ENCODE measurements at regions not wholly inside any gene's neighbourhood (a gene's known extent, or its start where the extent isn't known, plus 50 kb on each side); places are given as distances from the start of the nearest gene placed in this dataset.
A peak's percentile ranks its signal among the peaks of the same experiment; 100 is the strongest.

GRCh38 chr19:28977826-28978225 is 235.1 kb downstream of the UQCRFS1 start:
- DNase-seq (ENCODE audit: low read depth), result no peak

GRCh38 chr19:28972058-28972852 is 240.7 kb downstream of the UQCRFS1 start:
- no peak for DNase-seq (ENCODE audit: low read depth)

GRCh38 chr19:28971513-28971912 is 241.4 kb downstream of the UQCRFS1 start:
- DNase-seq (ENCODE audit: low read depth), result no peak

- DNase-seq (ENCODE audit: low read depth), result no peak
Observed at GRCh38 chr19:28971049-28971448, 241.9 kb downstream of the UQCRFS1 start.

- no peak for DNase-seq (ENCODE audit: low read depth)
Observed at GRCh38 chr19:28968721-28969120, 244.2 kb downstream of the UQCRFS1 start.

- peak; percentile 36 for DNase-seq (ENCODE audit: low read depth)
Observed at GRCh38 chr19:28966737-28967399, 246.1 kb downstream of the UQCRFS1 start.

- DNase-seq (ENCODE audit: low read depth), result no peak
Observed at GRCh38 chr19:28964500-28964899, 248.5 kb downstream of the UQCRFS1 start.

GRCh38 chr19:28963486-28964250 is 249.3 kb downstream of the UQCRFS1 start:
- no peak for DNase-seq (ENCODE audit: low read depth)

GRCh38 chr19:28961772-28962500 is 251.0 kb downstream of the UQCRFS1 start:
- DNase-seq (ENCODE audit: low read depth), result no peak

GRCh38 chr19:28960986-28961705 is 251.8 kb downstream of the UQCRFS1 start:
- peak; percentile 28 for DNase-seq (ENCODE audit: low read depth)

- DNase-seq (ENCODE audit: low read depth), result no peak
Observed at GRCh38 chr19:28960586-28960985, 252.4 kb downstream of the UQCRFS1 start.

- no peak for DNase-seq (ENCODE audit: low read depth)
Observed at GRCh38 chr19:28956961-28957360, 256.0 kb downstream of the UQCRFS1 start.

GRCh38 chr19:28956421-28956820 is 256.5 kb downstream of the UQCRFS1 start:
- no peak for DNase-seq (ENCODE audit: low read depth)

- no peak for DNase-seq (ENCODE audit: low read depth)
Observed at GRCh38 chr19:28949535-28949934, 263.4 kb downstream of the UQCRFS1 start.

GRCh38 chr19:28949027-28949426 is 263.9 kb downstream of the UQCRFS1 start:
- no peak for DNase-seq (ENCODE audit: low read depth)

GRCh38 chr19:28948566-28948965 is 264.4 kb downstream of the UQCRFS1 start:
- DNase-seq (ENCODE audit: low read depth), result no peak

- no peak for DNase-seq (ENCODE audit: low read depth)
Observed at GRCh38 chr19:28948026-28948425, 264.9 kb downstream of the UQCRFS1 start.

- DNase-seq (ENCODE audit: low read depth), result no peak
Observed at GRCh38 chr19:28943651-28944050, 269.3 kb downstream of the UQCRFS1 start.

GRCh38 chr19:28941833-28942232 is 271.1 kb downstream of the UQCRFS1 start:
- no peak for DNase-seq (ENCODE audit: low read depth)

- peak; percentile 33 for DNase-seq (ENCODE audit: low read depth)
Observed at GRCh38 chr19:28940751-28941500, 272.0 kb downstream of the UQCRFS1 start.
